Endothelial cell of umbilical vein (primary cell): ENCODE measurements at regions not wholly inside any gene's neighbourhood (a gene's known extent, or its start where the extent isn't known, plus 50 kb on each side); places are given as distances from the start of the nearest gene placed in this dataset.

ENCODE experiments used
- BruUV-seq: library from RNA; stranded (reverse); fragments of 400-500 nt; replicated peaks from 2 replicates; lab custom pipeline; 2021; lab: Mats Ljungman, UMichigan
- CTCF ChIA-PET: fragments of 300-600, 350-600 bp; sonication (Branson Sonifier 250); formaldehyde crosslinking; loops from one replicate; lab custom pipeline; 2021; ENCODE audit warnings: antibody characterized with exemption, inconsistent platforms; lab: Charles Lee
- POLR2A ChIA-PET: fragments of 300-600, 350-600 bp; sonication (Branson Sonifier 250); formaldehyde crosslinking; loops from one replicate; lab custom pipeline; 2021; ENCODE audit warnings: antibody characterized with exemption, inconsistent platforms; lab: Charles Lee
- DNase-seq: peaks from one replicate; pipeline ENCODE4 v3.0.0-alpha.2; 2011; ENCODE audit warnings: low read depth, low spot score
- FAIRE-seq: peaks from 2 replicates; lab custom pipeline; 2011; peaks lifted over from hg19 to GRCh38; lab: Jason Lieb, UNC
- H2AFZ ChIP-seq: 2 replicates; pipeline ENCODE4 v1.6.0; 2012; ENCODE audit warnings: low read depth, low read length, control low read depth, inconsistent platforms
- H3K27ac ChIP-seq: 2 replicates; pipeline ENCODE4 v1.5.1; 2011; ENCODE audit warnings: low read depth, mild to moderate bottlenecking, control low read depth, low read length, moderate library complexity; ENCODE audit not compliant: insufficient read depth
- H3K27me3 ChIP-seq, 2 experiments: 2 replicates each; pipeline versions ENCODE4 v1.6.0 to v1.6.1; 2011; ENCODE audit warnings: low read length in 2 of 2, mixed read lengths in 1 of 2; ENCODE audit not compliant: control insufficient read depth in 2 of 2, insufficient read depth in 2 of 2
- H3K36me3 ChIP-seq, 2 experiments: 2 replicates in 1 of 2; 3 replicates in 1 of 2; pipeline ENCODE4 v1.5.1; 2011; ENCODE audit warnings: low read length in 2 of 2, mild to moderate bottlenecking in 1 of 2, moderate library complexity in 1 of 2; ENCODE audit not compliant: control insufficient read depth in 2 of 2, insufficient read depth in 2 of 2; ENCODE audit errors: extremely low read depth in 1 of 2
- H3K4me1 ChIP-seq: 3 replicates; pipeline ENCODE4 v1.5.1; 2011; ENCODE audit warnings: mild to moderate bottlenecking, low read length; ENCODE audit not compliant: control insufficient read depth, insufficient read depth; ENCODE audit errors: extremely low read depth
- H3K4me2 ChIP-seq: 2 replicates; pipeline ENCODE4 v1.6.1; 2011; ENCODE audit warnings: low read length, control low read depth, mixed read lengths; ENCODE audit not compliant: insufficient read depth
- H3K4me3 ChIP-seq, 3 experiments: fragments of 200-600 bp in 1 of 3; sonication (generic), shearing (Covaris generic) in 1 of 3; replicated peaks in 1 of 3; 2 replicates each; pipeline ENCODE4 v1.5.1; 2011 to 2016; ENCODE audit warnings: control low read depth in 3 of 3, low read length in 3 of 3, mild to moderate bottlenecking in 2 of 3, inconsistent platforms in 1 of 3, low read depth in 1 of 3, moderate library complexity in 1 of 3; ENCODE audit not compliant: insufficient read depth in 1 of 3
- H3K79me2 ChIP-seq: 2 replicates; pipeline ENCODE4 v1.6.0; 2012; ENCODE audit warnings: low read length, inconsistent platforms; ENCODE audit not compliant: control insufficient read depth, insufficient read depth
- H3K9ac ChIP-seq: replicated peaks from 2 replicates; pipeline ENCODE3; 2011; ENCODE audit warnings: low read length, control low read depth; ENCODE audit not compliant: insufficient read depth; ENCODE audit errors: extremely low read depth
- H3K9me1 ChIP-seq: replicated peaks from 3 replicates; pipeline ENCODE4 v1.6.0; 2011; ENCODE audit warnings: mild to moderate bottlenecking, low read length; ENCODE audit not compliant: control insufficient read depth, insufficient read depth; ENCODE audit errors: extremely low read depth
- H3K9me3 ChIP-seq: replicated peaks from 2 replicates; pipeline ENCODE4 v1.5.1; 2012; ENCODE audit warnings: low read length, inconsistent platforms; ENCODE audit not compliant: control insufficient read depth, insufficient read depth
- H4K20me1 ChIP-seq: replicated peaks from 2 replicates; pipeline ENCODE3; 2011; ENCODE audit warnings: mild to moderate bottlenecking, low read length; ENCODE audit not compliant: control insufficient read depth, insufficient read depth; ENCODE audit errors: extremely low read depth
- EZH2 ChIP-seq: IDR thresholded peaks from 2 replicates; pipeline ENCODE4 v1.6.1; 2012; ENCODE audit warnings: borderline replicate concordance, low read depth, mild to moderate bottlenecking, moderate library complexity, low read length, inconsistent platforms; ENCODE audit not compliant: severe bottlenecking
- FOS ChIP-seq: IDR thresholded peaks from 2 replicates; pipeline ENCODE4 v1.6.1; 2011; ENCODE audit warnings: mild to moderate bottlenecking, low read length, moderate library complexity, borderline replicate concordance; ENCODE audit not compliant: insufficient read depth
- GATA2 ChIP-seq: IDR thresholded peaks from 2 replicates; pipeline ENCODE4 v1.7.0; 2011; ENCODE audit warnings: low read depth, mild to moderate bottlenecking, moderate library complexity, mixed read lengths, low read length; ENCODE audit not compliant: insufficient read length, insufficient read depth
- JUN ChIP-seq: IDR thresholded peaks from 2 replicates; pipeline ENCODE4 v1.6.1; 2011; ENCODE audit warnings: borderline replicate concordance, low read depth; ENCODE audit not compliant: insufficient read length, insufficient read depth
- MYC ChIP-seq: IDR thresholded peaks from one replicate; pipeline ENCODE4 v1.6.1; 2011; ENCODE audit warnings: mild to moderate bottlenecking, low read depth, low read length
- POLR2A ChIP-seq: IDR thresholded peaks from 2 replicates; pipeline ENCODE4 v1.6.1; 2012; ENCODE audit warnings: low read depth, mild to moderate bottlenecking, control low read depth, low read length
- POLR2AphosphoS5 ChIP-seq: IDR thresholded peaks from 2 replicates; pipeline ENCODE4 v1.6.1; 2012; ENCODE audit warnings: low read depth, mild to moderate bottlenecking, control low read depth, low read length, moderate library complexity; ENCODE audit not compliant: insufficient read depth
- dilution Hi-C: fragments of 300-500 bp; cut with MboI; formaldehyde crosslinking; loops from one replicate; pipeline ENCODE4 v1.15.0; 2019; ENCODE audit warnings: low sequenced_read_pairs; ENCODE audit not compliant: extremely low pct_ligation_motif_present
- intact Hi-C: fragments of 100-400 bp; cut with micrococcal nuclease; formaldehyde crosslinking; loops from one replicate; pipeline ENCODE4 v1.10.0; 2022
- TF ChIP-seq, protein P1 (sequence below): IDR thresholded peaks from 2 replicates; pipeline ENCODE4 v1.6.1; 2011; ENCODE audit not compliant: insufficient read depth, insufficient read length
- TF ChIP-seq, protein P2 (sequence below), 2 donors: IDR thresholded peaks; 1 replicate in 1 of 2; 2 replicates in 1 of 2; pipeline ENCODE4 v1.5.1; 2011; ENCODE audit warnings: low read length in 2 of 2, mild to moderate bottlenecking in 2 of 2, moderate library complexity in 2 of 2, control low read depth in 1 of 2, inconsistent platforms in 1 of 2, low read depth in 1 of 2; ENCODE audit not compliant: insufficient read depth in 1 of 2; ENCODE audit errors: extremely low read depth in 1 of 2

DNA sequence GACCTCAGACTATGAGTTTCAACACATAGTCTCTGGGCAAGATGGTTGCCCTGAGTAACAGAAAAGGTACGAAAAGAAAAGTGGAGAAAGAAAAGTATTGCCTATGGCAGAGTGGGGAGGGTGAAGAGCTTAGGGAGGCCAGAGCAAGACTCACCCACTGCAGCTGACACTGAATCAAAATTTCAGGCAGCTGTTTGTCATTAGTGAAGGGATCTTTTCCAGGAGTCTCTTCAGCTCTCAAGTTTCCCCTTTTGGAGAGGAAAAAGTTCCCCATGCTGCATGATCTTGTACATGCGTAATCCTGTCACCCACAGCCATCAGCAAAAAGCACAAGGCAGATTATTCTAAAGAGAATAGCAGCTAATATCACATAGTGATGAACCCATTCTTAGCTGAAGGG lies 616.9 kb upstream of the GBE1 start:
- Histone ChIP-seq H3K36me3 (no peaks in the 10 kb centered on the region), H3K4me1 (no peaks in the 10 kb centered on the region), H4K20me1 (no peaks in the 10 kb centered on the region), H3K79me2 (no peaks in the 10 kb centered on the region), H3K4me2 (no peak overlapping the region), H3K4me3 (no peak overlapping the region), H3K9me3 (no peaks in the 10 kb centered on the region), H3K27ac (no peak overlapping the region), H3K9me1 (no peaks in the 10 kb centered on the region), H3K27me3 (no peaks in the 10 kb centered on the region), H2AFZ (no peak overlapping the region), H3K9ac (no peak overlapping the region)
- intact Hi-C loops, result no loop called here
- FAIRE-seq, result no peak
- POLR2A ChIA-PET, result no interaction called here
- CTCF ChIA-PET, result no interaction called here
- no TSS peak for BruUV-seq
- dilution Hi-C loops, result no loop called here
- no peak for DNase-seq
- TF ChIP-seq MYC (no peak), EZH2 (no peak), FOS (no peak), POLR2AphosphoS5 (no peak), POLR2A (no peak), GATA2 (no peak), JUN (no peak)
- TF ChIP-seq, protein P1, sequence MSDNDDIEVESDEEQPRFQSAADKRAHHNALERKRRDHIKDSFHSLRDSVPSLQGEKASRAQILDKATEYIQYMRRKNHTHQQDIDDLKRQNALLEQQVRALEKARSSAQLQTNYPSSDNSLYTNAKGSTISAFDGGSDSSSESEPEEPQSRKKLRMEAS, result no peak
- TF ChIP-seq, protein P2, sequence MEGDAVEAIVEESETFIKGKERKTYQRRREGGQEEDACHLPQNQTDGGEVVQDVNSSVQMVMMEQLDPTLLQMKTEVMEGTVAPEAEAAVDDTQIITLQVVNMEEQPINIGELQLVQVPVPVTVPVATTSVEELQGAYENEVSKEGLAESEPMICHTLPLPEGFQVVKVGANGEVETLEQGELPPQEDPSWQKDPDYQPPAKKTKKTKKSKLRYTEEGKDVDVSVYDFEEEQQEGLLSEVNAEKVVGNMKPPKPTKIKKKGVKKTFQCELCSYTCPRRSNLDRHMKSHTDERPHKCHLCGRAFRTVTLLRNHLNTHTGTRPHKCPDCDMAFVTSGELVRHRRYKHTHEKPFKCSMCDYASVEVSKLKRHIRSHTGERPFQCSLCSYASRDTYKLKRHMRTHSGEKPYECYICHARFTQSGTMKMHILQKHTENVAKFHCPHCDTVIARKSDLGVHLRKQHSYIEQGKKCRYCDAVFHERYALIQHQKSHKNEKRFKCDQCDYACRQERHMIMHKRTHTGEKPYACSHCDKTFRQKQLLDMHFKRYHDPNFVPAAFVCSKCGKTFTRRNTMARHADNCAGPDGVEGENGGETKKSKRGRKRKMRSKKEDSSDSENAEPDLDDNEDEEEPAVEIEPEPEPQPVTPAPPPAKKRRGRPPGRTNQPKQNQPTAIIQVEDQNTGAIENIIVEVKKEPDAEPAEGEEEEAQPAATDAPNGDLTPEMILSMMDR (IDR thresholded peaks at IDR 0.05; ENCODE audit: extremely low read depth in 1 of 2, insufficient read depth in 1 of 2, low read depth in 1 of 2, low read length in 2 of 2), result no peak
